H1 (cell line): ENCODE measurements at regions not wholly inside any gene's neighbourhood (a gene's known extent, or its start where the extent isn't known, plus 50 kb on each side); places are given as distances from the start of the nearest gene placed in this dataset.

Source experiments
- CTCF ChIA-PET: fragments of 300-600 bp; sonication (Branson Sonifier 250); formaldehyde crosslinking; loops from one replicate; lab custom pipeline; 2021; ENCODE audit not compliant: partially characterized antibody; lab: Charles Lee
- POLR2A ChIA-PET: fragments of 300-600 bp; sonication (Branson Sonifier 250); formaldehyde crosslinking; loops from one replicate; lab custom pipeline; 2021; ENCODE audit warnings: inconsistent platforms; ENCODE audit not compliant: partially characterized antibody; lab: Charles Lee
- DNase-seq, 2 experiments: peaks; one replicate each; pipeline versions ENCODE4 v3.0.0 to v3.0.0-alpha.2; 2010 to 2022; ENCODE audit warnings: low spot score in 2 of 2, low read depth in 1 of 2, mixed read lengths in 1 of 2
- FAIRE-seq: peaks from 2 replicates; lab custom pipeline; 2011; peaks lifted over from hg19 to GRCh38; lab: Jason Lieb, UNC
- H2AFZ ChIP-seq: 2 replicates; pipeline ENCODE4 v1.8.1; 2012; ENCODE audit warnings: low read length, inconsistent platforms
- H2AK5ac ChIP-seq: 2 replicates; pipeline ENCODE4 v1.6.1; 2013; ENCODE audit warnings: low read depth, low read length
- H2BK120ac ChIP-seq: replicated peaks from 2 replicates; pipeline ENCODE3; 2013; ENCODE audit warnings: low read depth, low read length, inconsistent platforms
- H2BK12ac ChIP-seq: 2 replicates; pipeline ENCODE4 v1.6.1; 2013; ENCODE audit warnings: low read depth, low read length
- H2BK15ac ChIP-seq: 2 replicates; pipeline ENCODE4 v1.6.1; 2013; ENCODE audit warnings: low read length
- H2BK20ac ChIP-seq: 2 replicates; pipeline ENCODE4 v1.6.1; 2013; ENCODE audit warnings: low read length
- H2BK5ac ChIP-seq: 2 replicates; pipeline ENCODE4 v1.6.1; 2013; ENCODE audit warnings: low read depth, low read length
- H3K14ac ChIP-seq: 2 replicates; pipeline ENCODE4 v1.6.1; 2013; ENCODE audit warnings: inconsistent platforms; ENCODE audit not compliant: insufficient read length
- H3K18ac ChIP-seq: 2 replicates; pipeline ENCODE4 v1.6.1; 2013; ENCODE audit warnings: low read length; ENCODE audit errors: extremely low read depth
- H3K23ac ChIP-seq: 2 replicates; pipeline ENCODE4 v1.6.1; 2013; ENCODE audit warnings: inconsistent platforms; ENCODE audit not compliant: insufficient read length
- H3K23me2 ChIP-seq: 2 replicates; pipeline ENCODE4 v1.6.1; 2013; ENCODE audit warnings: low read depth, low read length
- H3K27ac ChIP-seq: 2 replicates; pipeline ENCODE4 v1.6.1; 2011; ENCODE audit warnings: low read depth, low read length, inconsistent platforms
- H3K27me3 ChIP-seq, 4 experiments: replicated peaks in 1 of 4; 1 replicate in 1 of 4; 2 replicates in 3 of 4; pipeline versions ENCODE4 v1.6.1 to v1.8.1; 2011 to 2013; ENCODE audit warnings: low read length in 3 of 4, mild to moderate bottlenecking in 3 of 4, inconsistent platforms in 2 of 4, mixed read lengths in 2 of 4, moderate library complexity in 1 of 4; ENCODE audit not compliant: control insufficient read depth in 3 of 4, insufficient read depth in 3 of 4; ENCODE audit errors: extremely low read depth in 1 of 4
- H3K36me3 ChIP-seq, 4 experiments: 2 replicates each; pipeline versions ENCODE4 v1.6.1 to v1.8.1; 2011 to 2013; ENCODE audit warnings: mild to moderate bottlenecking in 4 of 4, low read length in 3 of 4, moderate library complexity in 2 of 4, control low read depth in 1 of 4, inconsistent platforms in 1 of 4; ENCODE audit not compliant: insufficient read depth in 4 of 4, control insufficient read depth in 2 of 4
- H3K4ac ChIP-seq: replicated peaks from 2 replicates; pipeline ENCODE3; 2013; ENCODE audit warnings: low read length, low read depth, mixed read lengths, inconsistent platforms; ENCODE audit not compliant: insufficient read length
- H3K4me1 ChIP-seq, 4 experiments: replicated peaks in 1 of 4; 1 replicate in 1 of 4; 2 replicates in 3 of 4; pipeline versions ENCODE4 v1.6.1 to v1.8.1; 2011 to 2013; ENCODE audit warnings: low read length in 3 of 4, inconsistent platforms in 2 of 4, mixed read lengths in 1 of 4; ENCODE audit not compliant: insufficient read depth in 4 of 4, control insufficient read depth in 3 of 4
- H3K4me2 ChIP-seq, 2 experiments: 2 replicates each; pipeline versions ENCODE4 v1.6.1 to v1.8.1; 2011 to 2013; ENCODE audit warnings: low read depth in 2 of 2, low read length in 2 of 2, control low read depth in 1 of 2, inconsistent platforms in 1 of 2, mild to moderate bottlenecking in 1 of 2; ENCODE audit not compliant: insufficient read depth in 1 of 2
- H3K4me3 ChIP-seq, 4 experiments: fragments of 200-600, 300-600 bp in 1 of 4; sonication (generic), shearing (Covaris generic), sonication (Bioruptor Twin) in 1 of 4; 2 replicates each; pipeline versions ENCODE4 v1.5.1 to v1.8.1; 2011 to 2016; ENCODE audit warnings: low read length in 4 of 4, low read depth in 3 of 4, control low read depth in 2 of 4, inconsistent platforms in 2 of 4, mild to moderate bottlenecking in 2 of 4, mixed read lengths in 1 of 4, moderate library complexity in 1 of 4; ENCODE audit not compliant: insufficient read depth in 2 of 4; ENCODE audit errors: extremely low read depth in 1 of 4
- H3K56ac ChIP-seq: replicated peaks from 2 replicates; pipeline ENCODE3; 2013; ENCODE audit warnings: low read depth, mild to moderate bottlenecking, mixed read lengths, low read length, inconsistent platforms; ENCODE audit not compliant: insufficient read length
- H3K79me1 ChIP-seq: 2 replicates; pipeline ENCODE4 v1.6.1; 2013; ENCODE audit warnings: low read depth, low read length, control low read depth
- H3K79me2 ChIP-seq, 2 experiments: 2 replicates each; pipeline versions ENCODE4 v1.6.1 to v1.8.1; 2012 to 2013; ENCODE audit warnings: low read length in 2 of 2, mild to moderate bottlenecking in 2 of 2, inconsistent platforms in 1 of 2; ENCODE audit not compliant: insufficient read depth in 2 of 2, control insufficient read depth in 1 of 2
- H3K9ac ChIP-seq, 4 experiments: replicated peaks in 1 of 4; 1 replicate in 1 of 4; 2 replicates in 3 of 4; pipeline versions ENCODE4 v1.6.1 to v1.8.1; 2011 to 2013; ENCODE audit warnings: low read depth in 3 of 4, low read length in 3 of 4, control low read depth in 2 of 4, mild to moderate bottlenecking in 2 of 4, moderate library complexity in 2 of 4, inconsistent platforms in 1 of 4; ENCODE audit errors: extremely low read depth in 1 of 4
- H3K9me3 ChIP-seq, 2 experiments: 2 replicates each; pipeline versions ENCODE4 v1.6.1 to v1.8.1; 2012 to 2013; ENCODE audit warnings: mild to moderate bottlenecking in 2 of 2, moderate library complexity in 2 of 2, control low read depth in 1 of 2, inconsistent platforms in 1 of 2, low read depth in 1 of 2, low read length in 1 of 2, mixed read lengths in 1 of 2; ENCODE audit not compliant: insufficient read depth in 2 of 2
- H4K20me1 ChIP-seq, 2 experiments: replicated peaks in 1 of 2; 2 replicates each; pipeline versions ENCODE3 to v1.8.1; 2011 to 2013; ENCODE audit warnings: inconsistent platforms in 2 of 2, low read length in 2 of 2, mild to moderate bottlenecking in 1 of 2; ENCODE audit not compliant: insufficient read depth in 2 of 2, control insufficient read depth in 1 of 2
- H4K5ac ChIP-seq: 2 replicates; pipeline ENCODE4 v1.6.1; 2013; ENCODE audit warnings: low read length, low read depth, mixed read lengths, inconsistent platforms; ENCODE audit not compliant: insufficient read length
- H4K8ac ChIP-seq: 2 replicates; pipeline ENCODE4 v1.8.0; 2013; ENCODE audit warnings: mild to moderate bottlenecking, moderate library complexity, low read length, inconsistent platforms; ENCODE audit not compliant: insufficient read depth; ENCODE audit errors: extremely low read depth
- H4K91ac ChIP-seq: replicated peaks from 2 replicates; pipeline ENCODE3; 2013; ENCODE audit warnings: low read length, mixed read lengths, inconsistent platforms; ENCODE audit not compliant: insufficient read length
- ASH2L ChIP-seq: fragments of 200-600, 300-600 bp; sonication (generic); IDR thresholded peaks from one replicate; pipeline ENCODE4 v1.7.1; 2017; ENCODE audit warnings: low read length
- BCL11A ChIP-seq, 2 experiments: IDR thresholded peaks; one replicate each; pipeline ENCODE4 v1.6.1; 2011; ENCODE audit warnings: low read depth in 2 of 2, low read length in 2 of 2, mild to moderate bottlenecking in 2 of 2
- CHD2 ChIP-seq: IDR thresholded peaks from 2 replicates; pipeline ENCODE4 v1.6.1; 2012; ENCODE audit warnings: low read length, improper control_type of control experiment
- KDM4A ChIP-seq: IDR thresholded peaks from one replicate; pipeline ENCODE4 v1.7.1; 2012; ENCODE audit warnings: low read depth, mild to moderate bottlenecking, moderate library complexity, low read length, inconsistent platforms; ENCODE audit not compliant: severe bottlenecking
- SP4 ChIP-seq: IDR thresholded peaks from 2 replicates; pipeline ENCODE4 v1.6.1; 2012; ENCODE audit warnings: low read length, inconsistent platforms
- TBP ChIP-seq: IDR thresholded peaks from 2 replicates; pipeline ENCODE4 v1.6.1; 2011; ENCODE audit warnings: low read depth, low read length, improper control_type of control experiment
- TEAD4 ChIP-seq: IDR thresholded peaks from 2 replicates; pipeline ENCODE4 v1.6.1; 2012; ENCODE audit warnings: low read depth, low read length, inconsistent platforms, mixed read lengths
- WGBS, 2 experiments: shearing (Covaris generic) in 1 of 2; methylation state at CpG; one replicate each; pipeline versions ENCODE4 v1.1.6 to v1.1.7; 2013 to 2015; ENCODE audit warnings: low lambda C conversion rate in 2 of 2, mixed read lengths in 2 of 2, inconsistent platforms in 1 of 2, low coverage in 1 of 2, missing lambda C conversion rate in 1 of 2; ENCODE audit not compliant: insufficient replicate concordance in 2 of 2, insufficient coverage in 1 of 2, insufficient read length in 1 of 2; ENCODE audit errors: extremely low coverage in 1 of 2, missing lambda C conversion rate in 1 of 2; 5-methylcytosine and 5-hydroxymethylcytosine counted together
- TF ChIP-seq, protein P1 (sequence below): IDR thresholded peaks from 2 replicates; pipeline ENCODE4 v1.6.1; 2011; ENCODE audit warnings: low read length, improper control_type of control experiment

DNA sequence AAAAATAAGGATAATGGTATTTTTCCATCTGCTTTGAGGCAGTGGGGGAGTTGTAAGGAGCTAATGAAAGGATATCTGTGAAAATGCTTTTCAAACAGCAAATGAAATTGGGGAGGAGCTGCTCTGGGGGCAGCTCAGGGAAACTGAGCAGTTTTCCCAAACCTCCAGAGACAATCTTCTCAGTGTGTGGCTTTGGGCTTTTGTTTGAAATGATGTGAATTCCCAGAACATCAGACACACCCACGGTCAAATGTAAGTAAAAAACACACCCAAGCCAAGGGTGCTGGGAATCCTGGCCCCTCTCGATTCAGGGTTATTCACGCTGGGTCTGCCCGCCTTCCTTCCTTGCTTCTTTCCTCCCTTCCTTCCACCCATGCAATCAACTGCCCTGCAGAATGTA, 512.6 kb downstream of the BNC2 start:
- H2AFZ ChIP-seq: no peak overlapping the region
- no peak for FAIRE-seq
- H4K20me1 ChIP-seq: no peaks in the 10 kb centered on the region

More for the DNA sequence above, 512.6 kb downstream of the BNC2 start:
- Histone ChIP-seq H3K56ac (no peak overlapping the region), H2AK5ac (no peak overlapping the region), H3K9me3 (no peaks in the 10 kb centered on the region), H3K23ac (no peak overlapping the region), H3K9ac (no peak overlapping the region), H3K4me1 (peaks cover 0 to 2% (median 1%) of the 10 kb centered on the region in 4 experiments; a peak in 1 of 7 replicates), H2BK15ac (no peak overlapping the region), H3K4me3 (no peak overlapping the region), H4K8ac (no peak overlapping the region), H3K14ac (no peak overlapping the region), H4K91ac (no peak overlapping the region), H3K27me3 (no peaks in the 10 kb centered on the region; a peak in 3 of 7 replicates), H4K5ac (no peak overlapping the region), H3K79me1 (no peaks in the 10 kb centered on the region), H2BK20ac (no peak overlapping the region), H3K27ac (no peak overlapping the region), H3K18ac (no peak overlapping the region), H3K4me2 (no peak overlapping the region), H2BK12ac (no peak overlapping the region), H3K79me2 (no peaks in the 10 kb centered on the region), H2BK120ac (no peak overlapping the region), H3K4ac (no peak overlapping the region), H2BK5ac (no peak overlapping the region), H3K36me3 (no peaks in the 10 kb centered on the region), H3K23me2 (no peaks in the 10 kb centered on the region; the same call in 1 of the 2 replicates)
- TF ChIP-seq SP4: no peak
- no peak for TF ChIP-seq CHD2
- no peak for TF ChIP-seq KDM4A
- TF ChIP-seq, protein P1, sequence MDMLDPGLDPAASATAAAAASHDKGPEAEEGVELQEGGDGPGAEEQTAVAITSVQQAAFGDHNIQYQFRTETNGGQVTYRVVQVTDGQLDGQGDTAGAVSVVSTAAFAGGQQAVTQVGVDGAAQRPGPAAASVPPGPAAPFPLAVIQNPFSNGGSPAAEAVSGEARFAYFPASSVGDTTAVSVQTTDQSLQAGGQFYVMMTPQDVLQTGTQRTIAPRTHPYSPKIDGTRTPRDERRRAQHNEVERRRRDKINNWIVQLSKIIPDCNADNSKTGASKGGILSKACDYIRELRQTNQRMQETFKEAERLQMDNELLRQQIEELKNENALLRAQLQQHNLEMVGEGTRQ: no peak
- no peak for TF ChIP-seq TEAD4
- TF ChIP-seq TBP: no peak
- TF ChIP-seq ASH2L: no peak
- no peak for TF ChIP-seq BCL11A (IDR thresholded peaks at IDR 0.05; ENCODE audit: low read depth in 2 of 2, low read length in 2 of 2)
- no peak for DNase-seq
- WGBS, 2 experiments: 95% methylated on average over 4 of the region's 4 CpGs; no CpG with 5 or more reads in 1 of the 2 experiments
- POLR2A ChIA-PET: no interaction called here
- CTCF ChIA-PET: no interaction called here
